Endothelial cell (in vitro differentiated cells): ENCODE measurements at regions not wholly inside any gene's neighbourhood (a gene's known extent, or its start where the extent isn't known, plus 50 kb on each side); places are given as distances from the start of the nearest gene placed in this dataset.

Source experiments
- DNase-seq: peaks from one replicate; pipeline ENCODE4 v3.0.0; 2021; ENCODE audit warnings: low spot score
- H3K27ac Mint-ChIP-seq: one replicate; pipeline ENCODE4 v1.8.0; 2021; ENCODE audit warnings: mixed read lengths, inconsistent platforms; ENCODE audit not compliant: unreplicated experiment
- H3K27me3 Mint-ChIP-seq: one replicate; pipeline ENCODE4 v1.8.0; 2021; ENCODE audit warnings: mild to moderate bottlenecking, moderate library complexity, mixed read lengths, inconsistent platforms; ENCODE audit not compliant: unreplicated experiment
- H3K36me3 Mint-ChIP-seq: one replicate; pipeline ENCODE4 v1.8.0; 2021; ENCODE audit warnings: mild to moderate bottlenecking, low read depth, mixed read lengths, inconsistent platforms; ENCODE audit not compliant: unreplicated experiment
- H3K4me1 Mint-ChIP-seq: one replicate; pipeline ENCODE4 v1.8.0; 2021; ENCODE audit warnings: mild to moderate bottlenecking, mixed read lengths, inconsistent platforms; ENCODE audit not compliant: unreplicated experiment
- H3K4me3 Mint-ChIP-seq: one replicate; pipeline ENCODE4 v1.8.0; 2021; ENCODE audit warnings: mild to moderate bottlenecking, mixed read lengths, inconsistent platforms; ENCODE audit not compliant: unreplicated experiment
- H3K9me3 Mint-ChIP-seq: one replicate; pipeline ENCODE4 v1.8.0; 2021; ENCODE audit warnings: mixed read lengths, inconsistent platforms; ENCODE audit not compliant: unreplicated experiment
- CTCF ChIP-seq: fragments of 200-600 bp; sonication (generic); IDR thresholded peaks from one replicate; pipeline ENCODE4 v1.5.0; 2021; ENCODE audit warnings: antibody characterized with exemption; ENCODE audit not compliant: unreplicated experiment

GRCh38 chr11:134882141-134882540, 470.1 kb upstream of the B3GAT1 start:
- H3K4me1 Mint-ChIP-seq = no peaks in the 10 kb centered on the region
- H3K9me3 Mint-ChIP-seq = no peaks in the 10 kb centered on the region

GRCh38 chr11:134880788-134881187, 468.7 kb upstream of the B3GAT1 start:
- no peak for DNase-seq
- H3K4me1 Mint-ChIP-seq = no peaks in the 10 kb centered on the region
- H3K9me3 Mint-ChIP-seq = no peaks in the 10 kb centered on the region
- no peak overlapping the region for H3K4me3 Mint-ChIP-seq
- peaks cover 2% of the 10 kb centered on the region for H3K27me3 Mint-ChIP-seq
- no peaks in the 10 kb centered on the region for H3K36me3 Mint-ChIP-seq
- TF ChIP-seq CTCF = no peak
- H3K27ac Mint-ChIP-seq = no peak overlapping the region

More at GRCh38 chr11:134882141-134882540, 470.1 kb upstream of the B3GAT1 start:
- Mint-ChIP-seq H3K27me3 (peaks cover 2% of the 10 kb centered on the region), H3K4me3 (no peak overlapping the region), H3K36me3 (no peaks in the 10 kb centered on the region), H3K27ac (no peak overlapping the region)
- TF ChIP-seq CTCF = no peak
- DNase-seq = no peak

- H3K27ac Mint-ChIP-seq = no peak overlapping the region
- no peak overlapping the region for H3K4me3 Mint-ChIP-seq
- H3K27me3 Mint-ChIP-seq = peaks cover 2% of the 10 kb centered on the region
- H3K9me3 Mint-ChIP-seq = no peaks in the 10 kb centered on the region
- H3K4me1 Mint-ChIP-seq = no peaks in the 10 kb centered on the region
- H3K36me3 Mint-ChIP-seq = no peaks in the 10 kb centered on the region
- no peak for TF ChIP-seq CTCF
- no peak for DNase-seq
Measured at GRCh38 chr11:134879931-134880330, 467.9 kb upstream of the B3GAT1 start.

- H3K27me3 Mint-ChIP-seq = peaks cover 2% of the 10 kb centered on the region
- no peaks in the 10 kb centered on the region for H3K4me1 Mint-ChIP-seq
- no peak for TF ChIP-seq CTCF
- no peak for DNase-seq
- H3K9me3 Mint-ChIP-seq = no peaks in the 10 kb centered on the region
- H3K4me3 Mint-ChIP-seq = no peak overlapping the region
- no peak overlapping the region for H3K27ac Mint-ChIP-seq
- no peaks in the 10 kb centered on the region for H3K36me3 Mint-ChIP-seq
Measured at GRCh38 chr11:134879341-134879740, 467.3 kb upstream of the B3GAT1 start.

- TF ChIP-seq CTCF = no peak
- Mint-ChIP-seq H3K4me3 (no peak overlapping the region), H3K36me3 (no peaks in the 10 kb centered on the region), H3K4me1 (no peaks in the 10 kb centered on the region), H3K27me3 (peaks cover 2% of the 10 kb centered on the region), H3K9me3 (no peaks in the 10 kb centered on the region), H3K27ac (no peak overlapping the region)
- no peak for DNase-seq
Measured at GRCh38 chr11:134878785-134879184, 466.7 kb upstream of the B3GAT1 start.
